ENCODE measurements at regions not wholly inside any gene's neighbourhood (a gene's known extent, or its start where the extent isn't known, plus 50 kb on each side); places are given as distances from the start of the nearest gene placed in this dataset.

- Histone ChIP-seq H3K27me3 (ENCODE audit: insufficient read depth, low read length) (no peaks in the 10 kb centered on the region), H3K79me2 (ENCODE audit: insufficient read depth, low read length) (no peaks in the 10 kb centered on the region), H3K4me1 (ENCODE audit: insufficient read depth, low read length, severe bottlenecking) (no peaks in the 10 kb centered on the region), H4K20me1 (ENCODE audit: insufficient read depth, low read length) (no peaks in the 10 kb centered on the region), H3K9ac (ENCODE audit: low read length) (no peak overlapping the region), H3K27ac (ENCODE audit: low read depth, low read length, poor library complexity, severe bottlenecking) (no peak overlapping the region), H3K36me3 (ENCODE audit: insufficient read depth, low read length) (no peaks in the 10 kb centered on the region), H3K4me3 (ENCODE audit: low read depth, low read length, poor library complexity, severe bottlenecking) (no peak overlapping the region), H3K9me2 (ENCODE audit: low read depth, low read length) (no peaks in the 10 kb centered on the region), H2AFZ (ENCODE audit: low read length) (no peak overlapping the region), H3K4me2 (ENCODE audit: low read length) (no peak overlapping the region), H3F3A (ENCODE audit: insufficient read depth, low read length) (no peaks in the 10 kb centered on the region), H3K9me3 (ENCODE audit: low read length) (no peaks in the 10 kb centered on the region)
- TF ChIP-seq EZH2 (IDR thresholded peaks at IDR 0.05; ENCODE audit: borderline replicate concordance, low read length) (no peak), CTCF (IDR thresholded peaks at IDR 0.05; ENCODE audit: low read length) (no peak)
Observed at GRCh38 chr5:103908336-103909080, 345.9 kb upstream of the NUDT12 start.

- Histone ChIP-seq H3K36me3 (ENCODE audit: insufficient read depth, low read length) (no peaks in the 10 kb centered on the region), H3K79me2 (ENCODE audit: insufficient read depth, low read length) (no peaks in the 10 kb centered on the region), H3K9me3 (ENCODE audit: low read length) (no peaks in the 10 kb centered on the region), H4K20me1 (ENCODE audit: insufficient read depth, low read length) (no peaks in the 10 kb centered on the region), H3K27ac (ENCODE audit: low read depth, low read length, poor library complexity, severe bottlenecking) (no peak overlapping the region), H2AFZ (ENCODE audit: low read length) (no peak overlapping the region), H3K27me3 (ENCODE audit: insufficient read depth, low read length) (no peaks in the 10 kb centered on the region), H3K9me2 (ENCODE audit: low read depth, low read length) (no peaks in the 10 kb centered on the region), H3K9ac (ENCODE audit: low read length) (no peak overlapping the region), H3F3A (ENCODE audit: insufficient read depth, low read length) (no peaks in the 10 kb centered on the region), H3K4me3 (ENCODE audit: low read depth, low read length, poor library complexity, severe bottlenecking) (no peak overlapping the region), H3K4me1 (ENCODE audit: insufficient read depth, low read length, severe bottlenecking) (no peaks in the 10 kb centered on the region), H3K4me2 (ENCODE audit: low read length) (no peak overlapping the region)
- TF ChIP-seq CTCF (IDR thresholded peaks at IDR 0.05; ENCODE audit: low read length) (no peak), EZH2 (IDR thresholded peaks at IDR 0.05; ENCODE audit: borderline replicate concordance, low read length) (no peak)
Observed at GRCh38 chr5:103907001-103907400, 344.4 kb upstream of the NUDT12 start.

- no peaks in the 10 kb centered on the region for H3F3A ChIP-seq (ENCODE audit: insufficient read depth, low read length)
- H4K20me1 ChIP-seq (ENCODE audit: insufficient read depth, low read length) = no peaks in the 10 kb centered on the region
- H3K36me3 ChIP-seq (ENCODE audit: insufficient read depth, low read length) = no peaks in the 10 kb centered on the region
- H3K9ac ChIP-seq (ENCODE audit: low read length) = no peak overlapping the region
- H2AFZ ChIP-seq (ENCODE audit: low read length) = no peak overlapping the region
- TF ChIP-seq CTCF (IDR thresholded peaks at IDR 0.05; ENCODE audit: low read length) (no peak), EZH2 (IDR thresholded peaks at IDR 0.05; ENCODE audit: borderline replicate concordance, low read length) (no peak)
- no peak overlapping the region for H3K4me2 ChIP-seq (ENCODE audit: low read length)
- H3K79me2 ChIP-seq (ENCODE audit: insufficient read depth, low read length) = no peaks in the 10 kb centered on the region
- no peaks in the 10 kb centered on the region for H3K4me1 ChIP-seq (ENCODE audit: insufficient read depth, low read length, severe bottlenecking)
- H3K27ac ChIP-seq (ENCODE audit: low read depth, low read length, poor library complexity, severe bottlenecking) = no peak overlapping the region
- no peaks in the 10 kb centered on the region for H3K27me3 ChIP-seq (ENCODE audit: insufficient read depth, low read length)
- no peak overlapping the region for H3K4me3 ChIP-seq (ENCODE audit: low read depth, low read length, poor library complexity, severe bottlenecking)
- H3K9me3 ChIP-seq (ENCODE audit: low read length) = no peaks in the 10 kb centered on the region
- H3K9me2 ChIP-seq (ENCODE audit: low read depth, low read length) = no peaks in the 10 kb centered on the region
Observed at GRCh38 chr5:103904651-103905050, 342.1 kb upstream of the NUDT12 start.
